Neural crest cell (in vitro differentiated cells): ENCODE measurements at regions not wholly inside any gene's neighbourhood (a gene's known extent, or its start where the extent isn't known, plus 50 kb on each side); places are given as distances from the start of the nearest gene placed in this dataset.

ENCODE experiments used
- DNase-seq: peaks from one replicate; pipeline ENCODE4 v3.0.0; 2021; ENCODE audit warnings: low read depth, mixed read lengths, low spot score
- H3K27ac Mint-ChIP-seq: one replicate; pipeline ENCODE4 v1.8.0; 2021; ENCODE audit warnings: mild to moderate bottlenecking, mixed read lengths; ENCODE audit not compliant: unreplicated experiment
- H3K27me3 Mint-ChIP-seq: 2 replicates; pipeline ENCODE4 v1.8.0; 2021; ENCODE audit warnings: low read depth, mild to moderate bottlenecking, mixed read lengths
- H3K36me3 Mint-ChIP-seq: 2 replicates; pipeline ENCODE4 v1.8.0; 2021; ENCODE audit warnings: low read depth, mild to moderate bottlenecking, mixed read lengths
- H3K4me1 Mint-ChIP-seq: 2 replicates; pipeline ENCODE4 v1.8.0; 2021; ENCODE audit warnings: mixed read lengths
- H3K4me3 Mint-ChIP-seq: one replicate; pipeline ENCODE4 v1.8.0; 2021; ENCODE audit warnings: mild to moderate bottlenecking, mixed read lengths
- H3K9me3 Mint-ChIP-seq: 2 replicates; pipeline ENCODE4 v1.8.0; 2021; ENCODE audit warnings: mixed read lengths
- CTCF ChIP-seq: fragments of 200-600 bp; sonication (generic); conservative IDR thresholded peaks from 2 replicates; pipeline ENCODE4 v1.5.0; 2021; ENCODE audit warnings: antibody characterized with exemption, mild to moderate bottlenecking

- no peak for DNase-seq
- Mint-ChIP-seq H3K9me3 (no peaks in the 10 kb centered on the region), H3K27ac (no peak overlapping the region), H3K36me3 (no peaks in the 10 kb centered on the region), H3K4me1 (peaks cover 18% of the 10 kb centered on the region), H3K4me3 (no peak overlapping the region), H3K27me3 (peaks cover 3% of the 10 kb centered on the region)
- TF ChIP-seq CTCF = no peak
These were observed 225.6 kb upstream of the TLE3 start for GRCh38 chr15:70323111-70323851.

- Mint-ChIP-seq H3K4me3 (no peak overlapping the region), H3K27me3 (peaks cover 3% of the 10 kb centered on the region), H3K4me1 (peaks cover 18% of the 10 kb centered on the region), H3K27ac (no peak overlapping the region), H3K36me3 (no peaks in the 10 kb centered on the region), H3K9me3 (no peaks in the 10 kb centered on the region)
- TF ChIP-seq CTCF = no peak
- no peak for DNase-seq
These were observed 224.4 kb upstream of the TLE3 start for GRCh38 chr15:70322051-70322668.

- no peak for TF ChIP-seq CTCF
- H3K36me3 Mint-ChIP-seq = no peaks in the 10 kb centered on the region
- no peak overlapping the region for H3K27ac Mint-ChIP-seq
- no peak for DNase-seq
- no peaks in the 10 kb centered on the region for H3K9me3 Mint-ChIP-seq
- H3K4me1 Mint-ChIP-seq = peaks cover 18% of the 10 kb centered on the region
- no peak overlapping the region for H3K4me3 Mint-ChIP-seq
- peaks cover 3% of the 10 kb centered on the region for H3K27me3 Mint-ChIP-seq
These were observed 223.6 kb upstream of the TLE3 start for GRCh38 chr15:70321172-70321819.

GRCh38 chr15:70320482-70320881 lies 222.8 kb upstream of the TLE3 start:
- H3K4me3 Mint-ChIP-seq = no peak overlapping the region
- no peaks in the 10 kb centered on the region for H3K36me3 Mint-ChIP-seq
- H3K9me3 Mint-ChIP-seq = no peaks in the 10 kb centered on the region
- DNase-seq = no peak
- peaks cover 3% of the 10 kb centered on the region for H3K27me3 Mint-ChIP-seq
- TF ChIP-seq CTCF = no peak
- peaks cover 18% of the 10 kb centered on the region for H3K4me1 Mint-ChIP-seq
- no peak overlapping the region for H3K27ac Mint-ChIP-seq

- no peak for DNase-seq
- H3K4me1 Mint-ChIP-seq = peaks cover 18% of the 10 kb centered on the region
These were observed 222.4 kb upstream of the TLE3 start for GRCh38 chr15:70320077-70320476.

More at GRCh38 chr15:70320077-70320476, 222.4 kb upstream of the TLE3 start:
- Mint-ChIP-seq H3K4me3 (no peak overlapping the region), H3K27ac (no peak overlapping the region), H3K9me3 (no peaks in the 10 kb centered on the region), H3K36me3 (no peaks in the 10 kb centered on the region), H3K27me3 (peaks cover 3% of the 10 kb centered on the region)
- TF ChIP-seq CTCF = no peak
